ENCODE measurements at regions not wholly inside any gene's neighbourhood (a gene's known extent, or its start where the extent isn't known, plus 50 kb on each side); places are given as distances from the start of the nearest gene placed in this dataset.

- TF ChIP-seq CTCF (IDR thresholded peaks at IDR 0.05) (no peak), POLR2AphosphoS5 (IDR thresholded peaks at IDR 0.05) (no peak), POLR2A (IDR thresholded peaks at IDR 0.05) (no peak), EP300 (IDR thresholded peaks at IDR 0.05; ENCODE audit: low read depth) (no peak)
Observed at GRCh38 chr6:19898141-19898740, 61.1 kb downstream of the ID4 start.
